MM.1S (cell line): ENCODE measurements at regions not wholly inside any gene's neighbourhood (a gene's known extent, or its start where the extent isn't known, plus 50 kb on each side); places are given as distances from the start of the nearest gene placed in this dataset.

Experiments
- DNase-seq: peaks from one replicate; pipeline ENCODE4 v3.0.0-alpha.2; 2015
- H2AFZ ChIP-seq: fragments of 300-600 bp; sonication (generic); 2 replicates; pipeline ENCODE4 v1.6.0; 2016; ENCODE audit warnings: antibody characterized with exemption, low read length
- H3F3A ChIP-seq: fragments of 300-600 bp; sonication (generic); 2 replicates; pipeline ENCODE4 v1.6.1; 2016; ENCODE audit warnings: mild to moderate bottlenecking, antibody characterized with exemption, low read length, moderate library complexity, mixed read lengths; ENCODE audit not compliant: insufficient read depth
- H3K27ac ChIP-seq: fragments of 300-600 bp; sonication (generic); 2 replicates; pipeline ENCODE4 v1.5.1; 2016; ENCODE audit warnings: mild to moderate bottlenecking, low read length
- H3K27me3 ChIP-seq: fragments of 300-600 bp; sonication (generic); replicated peaks from 2 replicates; pipeline ENCODE4 v1.6.0; 2016; ENCODE audit warnings: low read length; ENCODE audit not compliant: insufficient read depth
- H3K36me3 ChIP-seq: fragments of 300-600 bp; sonication (generic); replicated peaks from 2 replicates; pipeline ENCODE4 v1.6.1; 2016; ENCODE audit warnings: mild to moderate bottlenecking, low read length, mixed read lengths; ENCODE audit not compliant: insufficient read depth
- H3K4me1 ChIP-seq: fragments of 300-600 bp; sonication (generic); 2 replicates; pipeline ENCODE4 v1.6.1; 2016; ENCODE audit warnings: low read length, mixed read lengths
- H3K4me2 ChIP-seq: fragments of 300-600 bp; sonication (generic); 2 replicates; pipeline ENCODE4 v1.6.0; 2016; ENCODE audit warnings: low read depth, low read length
- H3K4me3 ChIP-seq: fragments of 300-600 bp; sonication (generic); 2 replicates; pipeline ENCODE4 v1.5.1; 2016; ENCODE audit warnings: low read length, mixed read lengths
- H3K79me2 ChIP-seq: fragments of 300-600 bp; sonication (generic); 2 replicates; pipeline ENCODE4 v1.6.1; 2016; ENCODE audit warnings: mixed run types, low read length, mixed read lengths
- H3K9ac ChIP-seq: fragments of 300-600 bp; sonication (generic); 2 replicates; pipeline ENCODE4 v1.6.1; 2016; ENCODE audit warnings: low read length, mixed read lengths
- H3K9me2 ChIP-seq: fragments of 300-600 bp; sonication (generic); replicated peaks from 2 replicates; pipeline ENCODE4 v1.6.1; 2016; ENCODE audit warnings: mild to moderate bottlenecking, low read length, mixed read lengths; ENCODE audit not compliant: insufficient read depth
- H3K9me3 ChIP-seq: fragments of 300-600 bp; sonication (generic); replicated peaks from 2 replicates; pipeline ENCODE4 v1.6.1; 2016; ENCODE audit warnings: mild to moderate bottlenecking, low read length, mixed read lengths; ENCODE audit not compliant: insufficient read depth
- H4K20me1 ChIP-seq: fragments of 300-600 bp; sonication (generic); 2 replicates; pipeline ENCODE4 v1.6.1; 2016; ENCODE audit warnings: mild to moderate bottlenecking, low read length, moderate library complexity, mixed read lengths; ENCODE audit not compliant: insufficient read depth
- CTCF ChIP-seq: fragments of 300-600 bp; sonication (generic); IDR thresholded peaks from 2 replicates; pipeline ENCODE4 v1.5.1; 2016; ENCODE audit warnings: antibody characterized with exemption, low read length, mixed read lengths
- EZH2 ChIP-seq: fragments of 300-600 bp; sonication (generic); optimal IDR thresholded peaks from 2 replicates; pipeline ENCODE3; 2017; ENCODE audit warnings: low read depth, mild to moderate bottlenecking, antibody characterized with exemption, low read length, mixed read lengths
- EZH2phosphoT487 ChIP-seq: fragments of 300-600 bp; sonication (generic); IDR thresholded peaks from 2 replicates; pipeline ENCODE4 v1.6.1; 2018; ENCODE audit warnings: antibody characterized with exemption, low read length

GRCh38 chr3:110869736-110870135 is 201.9 kb upstream of the NECTIN3 start:
- Histone ChIP-seq H3K9ac (no peak overlapping the region), H3K79me2 (no peaks in the 10 kb centered on the region)

GRCh38 chr3:110871869-110872268 is 199.7 kb upstream of the NECTIN3 start:
- H2AFZ ChIP-seq = no peak overlapping the region

More at GRCh38 chr3:110869736-110870135, 201.9 kb upstream of the NECTIN3 start:
- Histone ChIP-seq H3F3A (no peaks in the 10 kb centered on the region), H4K20me1 (no peaks in the 10 kb centered on the region), H3K9me3 (no peaks in the 10 kb centered on the region), H2AFZ (no peak overlapping the region), H3K4me3 (no peak overlapping the region), H3K27me3 (no peaks in the 10 kb centered on the region), H3K27ac (no peak overlapping the region), H3K36me3 (no peaks in the 10 kb centered on the region), H3K4me2 (no peak overlapping the region), H3K9me2 (no peaks in the 10 kb centered on the region), H3K4me1 (no peaks in the 10 kb centered on the region)
- TF ChIP-seq CTCF (no peak), EZH2phosphoT487 (no peak), EZH2 (no peak)
- no peak for DNase-seq

GRCh38 chr3:110878692-110879091 is 192.9 kb upstream of the NECTIN3 start:
- Histone ChIP-seq H3K27ac (no peak overlapping the region), H4K20me1 (no peaks in the 10 kb centered on the region), H3K9ac (no peak overlapping the region), H3K9me3 (no peaks in the 10 kb centered on the region), H2AFZ (no peak overlapping the region), H3K36me3 (no peaks in the 10 kb centered on the region), H3K9me2 (no peaks in the 10 kb centered on the region), H3K79me2 (no peaks in the 10 kb centered on the region), H3F3A (peaks cover 5% of the 10 kb centered on the region; the same call in 1 of the 2 replicates), H3K4me3 (no peak overlapping the region), H3K4me1 (peaks cover 10% of the 10 kb centered on the region), H3K27me3 (no peaks in the 10 kb centered on the region), H3K4me2 (no peak overlapping the region)
- TF ChIP-seq EZH2phosphoT487 = no peak
- no peak for TF ChIP-seq EZH2
- TF ChIP-seq CTCF = no peak
- DNase-seq = no peak

More at GRCh38 chr3:110871869-110872268, 199.7 kb upstream of the NECTIN3 start:
- Histone ChIP-seq H3F3A (no peaks in the 10 kb centered on the region), H3K36me3 (no peaks in the 10 kb centered on the region), H3K9ac (no peak overlapping the region), H3K4me2 (no peak overlapping the region), H3K9me3 (no peaks in the 10 kb centered on the region), H3K4me3 (no peak overlapping the region), H4K20me1 (no peaks in the 10 kb centered on the region), H3K79me2 (no peaks in the 10 kb centered on the region), H3K4me1 (no peaks in the 10 kb centered on the region), H3K9me2 (no peaks in the 10 kb centered on the region), H3K27me3 (no peaks in the 10 kb centered on the region), H3K27ac (no peak overlapping the region)
- no peak for DNase-seq
- TF ChIP-seq EZH2phosphoT487 (no peak), CTCF (no peak), EZH2 (no peak)
